H54 (cell line): ENCODE measurements at regions not wholly inside any gene's neighbourhood (a gene's known extent, or its start where the extent isn't known, plus 50 kb on each side); places are given as distances from the start of the nearest gene placed in this dataset.
"Not testable (repeated sequence)": the region's sequence is repeated elsewhere in the genome, so short reads cannot be mapped to it uniquely, and the experiment has no call there.

Experiments used
- DNase-seq: peaks from one replicate; pipeline ENCODE4 v3.0.0; 2011; ENCODE audit warnings: low spot score, mixed read lengths; ENCODE audit not compliant: insufficient read length
- FAIRE-seq: peaks from 3 replicates; lab custom pipeline; 2011; peaks lifted over from hg19 to GRCh38; lab: Jason Lieb, UNC
- POLR2A ChIP-seq: IDR thresholded peaks from 2 replicates; pipeline ENCODE4 v1.6.1; 2011; ENCODE audit warnings: low read depth, mild to moderate bottlenecking, low read length

DNA sequence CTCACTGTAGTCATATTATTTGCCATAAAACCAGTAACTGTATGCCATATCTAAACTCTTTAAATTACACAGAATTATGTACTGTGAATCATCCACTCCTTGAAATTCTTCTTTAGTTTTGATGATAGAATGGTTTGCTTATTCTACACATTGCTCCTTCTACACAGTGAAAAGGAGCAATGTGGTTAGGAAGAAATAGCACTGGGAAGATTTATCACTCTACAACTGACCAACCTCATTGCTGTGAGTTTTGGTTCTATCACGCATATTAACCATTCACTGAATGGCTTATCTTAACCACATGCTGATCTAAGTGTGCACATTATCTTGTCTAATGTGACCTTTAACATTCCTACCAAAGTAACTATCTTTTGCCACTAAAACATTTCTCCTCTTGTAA lies 415.7 kb upstream of the NDST4 start:
- TF ChIP-seq POLR2A = no peak
- DNase-seq (no peak), FAIRE-seq (no peak)

- FAIRE-seq, DNase-seq: not testable (repeated sequence)
These were observed 406.1 kb upstream of the NDST4 start for GRCh38 chr4:115519476-115519875.

GRCh38 chr4:115515772-115516171 lies 402.4 kb upstream of the NDST4 start:
- no peak for TF ChIP-seq POLR2A
- FAIRE-seq = no peak
- DNase-seq = no peak

GRCh38 chr4:115515366-115515765 lies 401.9 kb upstream of the NDST4 start:
- DNase-seq = no peak
- TF ChIP-seq POLR2A = no peak
- FAIRE-seq = no peak

GRCh38 chr4:115514675-115515074 lies 401.3 kb upstream of the NDST4 start:
- TF ChIP-seq POLR2A = no peak
- FAIRE-seq = no peak

DNA sequence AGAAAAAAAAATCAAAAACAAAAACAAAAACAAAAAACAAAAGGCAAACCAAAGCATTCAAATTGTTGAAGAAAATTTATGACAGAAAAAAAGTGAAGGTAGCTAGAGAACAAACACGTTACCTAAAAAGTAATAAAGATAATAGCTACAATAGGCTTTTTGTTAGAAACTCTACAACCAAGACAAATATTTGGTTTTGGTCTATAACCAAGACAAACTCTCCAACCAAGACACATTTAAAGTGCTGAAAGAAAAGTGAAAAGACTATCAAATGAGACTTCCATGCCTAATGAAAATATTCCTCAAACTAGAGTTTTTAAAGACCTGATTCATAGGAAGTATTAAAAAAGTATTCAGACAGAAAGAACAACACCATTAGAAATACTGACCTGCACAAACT lies 391.9 kb upstream of the NDST4 start:
- FAIRE-seq (no peak), DNase-seq (no peak)
- no peak for TF ChIP-seq POLR2A

More at GRCh38 chr4:115514675-115515074, 401.3 kb upstream of the NDST4 start:
- DNase-seq = no peak

GRCh38 chr4:115501656-115502055 lies 388.2 kb upstream of the NDST4 start:
- DNase-seq = no peak
- no peak for TF ChIP-seq POLR2A
- no peak for FAIRE-seq

- not testable (repeated sequence) for FAIRE-seq, DNase-seq
These were observed 380.4 kb upstream of the NDST4 start for GRCh38 chr4:115493770-115494169.

GRCh38 chr4:115491686-115492085 lies 378.3 kb upstream of the NDST4 start:
- DNase-seq (no peak), FAIRE-seq (no peak)
- no peak for TF ChIP-seq POLR2A

DNA sequence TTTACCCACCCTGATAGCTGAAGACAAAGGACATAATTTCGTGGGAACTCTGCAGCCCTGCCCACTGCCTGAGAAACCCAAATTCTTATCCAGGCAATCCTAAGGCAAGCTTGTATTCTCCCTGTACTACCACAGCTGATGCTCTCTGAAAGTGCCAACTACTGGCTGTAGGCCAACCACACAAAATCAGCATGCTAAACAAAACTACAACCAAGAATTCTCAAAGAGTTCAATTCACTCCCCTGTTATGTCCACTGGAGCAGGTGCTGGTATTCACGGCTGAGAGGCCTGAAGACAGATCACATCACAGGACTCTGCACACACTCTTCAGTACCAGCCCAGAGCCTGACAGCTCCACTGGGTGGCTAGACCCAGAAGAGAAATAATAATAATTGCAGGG lies 375.9 kb upstream of the NDST4 start:
- TF ChIP-seq POLR2A = no peak
- DNase-seq (no peak), FAIRE-seq (no peak)

- TF ChIP-seq POLR2A = no peak
- DNase-seq (no peak), FAIRE-seq (no peak)
These were observed 372.0 kb upstream of the NDST4 start for GRCh38 chr4:115485402-115485801.

GRCh38 chr4:115484479-115484878 lies 371.1 kb upstream of the NDST4 start:
- no peak for TF ChIP-seq POLR2A
- no peak for FAIRE-seq
- no peak for DNase-seq

GRCh38 chr4:115470763-115471162 lies 357.3 kb upstream of the NDST4 start:
- no peak for TF ChIP-seq POLR2A
- FAIRE-seq = no peak
- DNase-seq = no peak

DNA sequence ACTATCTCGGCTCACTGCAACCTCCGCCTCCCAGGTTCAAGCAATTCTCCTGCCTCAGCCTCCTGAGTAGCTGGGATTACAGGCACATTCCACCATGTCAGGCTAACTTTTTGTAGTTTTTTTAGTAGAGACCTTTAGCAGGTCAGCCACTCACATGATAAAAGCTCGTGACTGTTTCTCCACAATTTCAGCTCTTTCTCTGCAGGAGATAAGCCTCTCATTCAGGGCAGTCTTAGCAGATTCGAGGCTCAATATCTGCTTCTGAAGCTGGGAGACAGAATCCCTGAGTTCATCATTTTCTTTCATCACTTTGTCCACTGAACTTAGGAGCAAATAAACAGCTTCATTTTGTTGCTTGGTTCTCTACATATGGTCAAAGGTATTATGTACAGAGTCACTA lies 345.9 kb upstream of the NDST4 start:
- not testable (repeated sequence) for FAIRE-seq, DNase-seq

DNA sequence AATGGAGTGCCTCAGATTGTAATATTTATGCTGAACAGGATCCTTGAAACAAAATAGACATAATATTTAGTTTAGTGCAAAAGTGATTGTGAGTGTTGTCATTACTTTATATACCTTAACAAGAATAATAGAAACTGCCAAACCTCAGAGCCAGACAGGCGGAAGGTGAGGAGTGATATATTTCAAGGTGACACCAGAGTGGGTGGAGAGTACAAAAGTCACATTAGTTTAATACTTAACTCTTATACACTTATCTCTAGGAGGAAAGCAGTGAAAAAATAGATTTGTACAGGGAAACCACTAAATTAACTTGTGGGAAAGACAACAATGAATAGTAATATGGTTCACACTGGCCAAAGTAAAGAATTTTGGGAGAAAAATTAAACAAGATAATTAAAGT lies 342.8 kb upstream of the NDST4 start:
- no peak for TF ChIP-seq POLR2A
- DNase-seq (no peak), FAIRE-seq (no peak)

- no peak for TF ChIP-seq POLR2A
- FAIRE-seq (no peak), DNase-seq (no peak)
These were observed 340.8 kb upstream of the NDST4 start for GRCh38 chr4:115454228-115454627.
